Stomach smooth muscle (tissue), 2 donors: ENCODE measurements at regions not wholly inside any gene's neighbourhood (a gene's known extent, or its start where the extent isn't known, plus 50 kb on each side); places are given as distances from the start of the nearest gene placed in this dataset.

Experiments
- H3K27ac ChIP-seq: one replicate; pipeline ENCODE4 v1.7.0; 2013; ENCODE audit warnings: mild to moderate bottlenecking, low read length, inconsistent platforms
- H3K27me3 ChIP-seq, 2 donors: one replicate each; pipeline ENCODE4 v1.7.0; 2013; ENCODE audit warnings: low read length in 2 of 2; ENCODE audit not compliant: insufficient read depth in 2 of 2, control insufficient read depth in 1 of 2
- H3K36me3 ChIP-seq, 2 donors: one replicate each; pipeline ENCODE4 v1.7.0; 2013; ENCODE audit warnings: low read length in 2 of 2; ENCODE audit not compliant: control insufficient read depth in 2 of 2, insufficient read depth in 2 of 2
- H3K4me1 ChIP-seq: one replicate; pipeline ENCODE4 v1.7.0; 2013; ENCODE audit warnings: low read length; ENCODE audit not compliant: control insufficient read depth, insufficient read depth
- H3K4me3 ChIP-seq, 2 donors: one replicate each; pipeline ENCODE4 v1.7.0; 2013; ENCODE audit warnings: low read length in 2 of 2
- H3K9ac ChIP-seq, 2 donors: one replicate each; pipeline ENCODE4 v1.7.0; 2013; ENCODE audit warnings: low read length in 2 of 2, mild to moderate bottlenecking in 1 of 2
- H3K9me3 ChIP-seq, 2 donors: one replicate each; pipeline ENCODE4 v1.7.0; 2013; ENCODE audit warnings: low read length in 2 of 2; ENCODE audit not compliant: control insufficient read depth in 2 of 2
- donor health status: healthy.
- donor health status: Pancreatic carcinoma.

DNA sequence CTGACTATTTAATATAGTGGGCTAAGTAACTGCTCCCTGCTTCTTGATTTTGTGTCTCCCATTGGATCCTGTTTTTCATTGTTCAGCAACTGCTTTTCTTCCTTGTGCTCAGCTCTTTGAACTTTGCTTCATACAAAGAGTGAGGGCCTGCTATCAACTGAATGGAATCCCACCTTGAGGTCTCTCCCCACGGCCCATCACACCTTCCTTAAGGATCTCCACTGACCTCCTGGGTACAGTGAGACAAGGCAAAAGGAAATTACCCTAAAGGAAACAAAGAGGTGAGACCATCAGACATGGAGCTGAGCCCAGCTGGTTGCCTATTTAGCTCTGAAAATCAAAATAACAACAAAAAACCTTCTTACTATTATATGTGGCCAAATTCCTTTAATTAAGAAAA is 91.3 kb upstream of the RPL34 start:
- Histone ChIP-seq H3K9ac (no peak overlapping the region), H3K27me3 (no peaks in the 10 kb centered on the region)

GRCh38 chr4:108527723-108528122 is 92.7 kb upstream of the RPL34 start:
- Histone ChIP-seq H3K4me3 (no peak overlapping the region), H3K36me3 (no peaks in the 10 kb centered on the region), H3K27me3 (no peaks in the 10 kb centered on the region), H3K9ac (no peak overlapping the region), H3K27ac (no peak overlapping the region), H3K9me3 (no peaks in the 10 kb centered on the region), H3K4me1 (no peaks in the 10 kb centered on the region)

More for the DNA sequence above, 91.3 kb upstream of the RPL34 start:
- no peak overlapping the region for H3K4me3 ChIP-seq
- H3K27ac ChIP-seq = no peak overlapping the region
- no peaks in the 10 kb centered on the region for H3K9me3 ChIP-seq
- no peaks in the 10 kb centered on the region for H3K36me3 ChIP-seq
- H3K4me1 ChIP-seq = no peaks in the 10 kb centered on the region

- no peaks in the 10 kb centered on the region for H3K27me3 ChIP-seq
- no peaks in the 10 kb centered on the region for H3K36me3 ChIP-seq
- H3K4me1 ChIP-seq = no peaks in the 10 kb centered on the region
- no peak overlapping the region for H3K4me3 ChIP-seq
- no peak overlapping the region for H3K27ac ChIP-seq
- H3K9me3 ChIP-seq = no peaks in the 10 kb centered on the region
- H3K9ac ChIP-seq = no peak overlapping the region
Observed at GRCh38 chr4:108520807-108521206, 99.6 kb upstream of the RPL34 start.

GRCh38 chr4:108519911-108520601 is 100.3 kb upstream of the RPL34 start:
- Histone ChIP-seq H3K36me3 (no peaks in the 10 kb centered on the region), H3K27me3 (peaks cover 0 to 4% of the 10 kb centered on the region in 2 donors), H3K9ac (no peak overlapping the region), H3K9me3 (no peaks in the 10 kb centered on the region), H3K4me1 (no peaks in the 10 kb centered on the region), H3K27ac (no peak overlapping the region), H3K4me3 (no peak overlapping the region)

DNA sequence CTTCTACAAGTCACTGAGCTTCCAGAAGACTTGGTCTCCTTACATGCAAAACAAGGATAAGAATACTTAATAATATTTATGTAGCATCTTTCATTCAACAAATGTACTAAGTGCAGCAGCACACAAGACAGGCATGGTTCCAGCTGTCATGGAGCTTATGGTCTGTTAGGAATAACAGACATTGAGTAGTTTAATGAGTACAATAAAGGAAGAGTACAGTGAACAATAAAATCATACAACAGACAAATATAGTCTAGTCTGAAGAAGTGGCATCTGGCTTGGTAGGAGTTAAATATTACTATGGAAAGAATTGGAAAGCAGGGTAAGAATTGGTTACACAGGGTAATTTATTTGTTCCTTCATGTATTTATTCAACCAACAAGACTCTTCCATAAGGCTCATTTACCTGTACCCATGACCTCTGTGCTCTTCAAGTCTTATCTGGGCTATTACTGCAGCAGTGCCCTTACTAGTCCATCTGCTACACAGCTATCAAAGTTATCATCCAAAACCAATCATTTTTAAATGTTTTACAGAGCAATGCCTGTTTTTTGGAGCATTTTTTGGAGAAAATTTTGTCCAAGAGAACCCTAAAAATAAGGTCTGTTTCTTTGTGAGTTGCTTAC is 101.1 kb upstream of the RPL34 start:
- Histone ChIP-seq H3K27me3 (peaks cover 0 to 4% of the 10 kb centered on the region in 2 donors), H3K4me1 (no peaks in the 10 kb centered on the region), H3K4me3 (no peak overlapping the region), H3K27ac (no peak overlapping the region), H3K36me3 (no peaks in the 10 kb centered on the region), H3K9me3 (no peaks in the 10 kb centered on the region), H3K9ac (no peak overlapping the region)

DNA sequence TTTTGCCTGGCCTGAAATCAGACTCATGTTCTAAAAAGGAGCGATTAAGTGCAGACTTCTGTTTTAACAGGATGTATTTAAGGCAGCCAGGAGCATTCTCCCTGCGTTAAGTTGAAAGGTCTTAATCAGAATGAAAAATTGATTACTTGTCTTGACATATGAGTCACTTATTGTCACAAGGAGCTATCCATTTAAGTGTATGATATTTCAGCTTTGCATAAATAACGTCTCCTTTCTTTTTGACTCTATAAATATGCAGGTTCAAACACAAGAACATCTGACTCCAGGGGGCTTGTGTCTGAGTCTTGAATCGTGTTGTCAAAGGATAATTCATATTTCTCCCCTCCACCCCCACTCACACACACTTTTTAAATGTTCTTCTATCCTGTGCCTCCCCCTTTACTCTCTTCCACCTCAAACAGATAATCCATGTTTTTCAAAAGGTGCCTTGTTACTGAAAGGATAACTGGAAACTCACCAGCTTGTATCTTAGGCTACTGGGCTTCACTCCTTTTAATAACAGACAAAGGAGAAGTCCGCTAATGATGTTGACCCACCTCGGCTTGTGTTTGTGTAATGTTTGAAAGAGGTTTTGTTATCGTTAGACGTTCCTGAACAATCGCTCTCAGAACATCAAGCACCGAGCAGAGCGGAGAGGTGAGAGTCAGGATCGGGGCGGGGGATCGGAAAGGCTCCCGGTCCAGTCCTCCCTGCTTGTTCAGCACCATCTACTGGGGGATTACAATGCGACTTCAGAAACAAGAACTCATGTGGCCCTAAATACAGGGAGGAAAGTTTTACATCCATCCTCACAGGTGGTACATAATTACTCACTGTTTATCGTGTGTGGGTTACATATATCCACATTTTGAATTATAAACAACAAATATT is 107.5 kb upstream of the RPL34 start:
- Histone ChIP-seq H3K4me1 (no peaks in the 10 kb centered on the region), H3K9ac (no peak overlapping the region)

DNA sequence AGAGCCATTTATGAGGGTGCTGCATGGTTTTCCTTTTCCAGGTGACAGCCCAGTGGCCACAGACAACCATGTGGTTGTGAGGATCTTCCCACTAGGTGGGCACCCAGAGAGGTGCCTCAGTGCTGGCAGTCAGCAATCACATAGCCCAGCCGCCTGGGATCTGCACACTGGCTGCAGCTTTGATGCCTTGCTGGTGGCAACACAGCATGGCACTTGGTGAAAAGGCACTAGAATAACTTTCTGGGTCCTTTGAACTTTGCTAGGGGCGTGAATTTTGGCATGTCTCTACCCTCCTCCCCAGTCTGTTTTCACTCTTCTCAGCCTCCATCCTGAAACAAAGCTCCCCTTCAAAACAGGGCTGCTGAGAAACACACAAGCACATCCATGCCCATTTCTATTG is 108.8 kb upstream of the RPL34 start:
- H3K9me3 ChIP-seq = no peaks in the 10 kb centered on the region
- H3K9ac ChIP-seq = no peak overlapping the region
- H3K4me3 ChIP-seq = no peak overlapping the region
- no peak overlapping the region for H3K27ac ChIP-seq
- H3K27me3 ChIP-seq = peaks cover 2 to 4% of the 10 kb centered on the region in 2 donors
- H3K4me1 ChIP-seq = no peaks in the 10 kb centered on the region
- no peaks in the 10 kb centered on the region for H3K36me3 ChIP-seq

More for the DNA sequence above, 107.5 kb upstream of the RPL34 start:
- peaks cover 2 to 4% of the 10 kb centered on the region in 2 donors for H3K27me3 ChIP-seq
- no peak overlapping the region for H3K4me3 ChIP-seq
- no peaks in the 10 kb centered on the region for H3K36me3 ChIP-seq
- no peak overlapping the region for H3K27ac ChIP-seq
- H3K9me3 ChIP-seq = no peaks in the 10 kb centered on the region

- H3K4me3 ChIP-seq = no peak overlapping the region
- no peaks in the 10 kb centered on the region for H3K4me1 ChIP-seq
- no peak overlapping the region for H3K9ac ChIP-seq
- no peak overlapping the region for H3K27ac ChIP-seq
- H3K27me3 ChIP-seq = no peaks in the 10 kb centered on the region
- H3K36me3 ChIP-seq = no peaks in the 10 kb centered on the region
- peaks cover 0 to 2% of the 10 kb centered on the region in 2 donors for H3K9me3 ChIP-seq
Observed at GRCh38 chr4:108502356-108502755, 118.0 kb upstream of the RPL34 start.

DNA sequence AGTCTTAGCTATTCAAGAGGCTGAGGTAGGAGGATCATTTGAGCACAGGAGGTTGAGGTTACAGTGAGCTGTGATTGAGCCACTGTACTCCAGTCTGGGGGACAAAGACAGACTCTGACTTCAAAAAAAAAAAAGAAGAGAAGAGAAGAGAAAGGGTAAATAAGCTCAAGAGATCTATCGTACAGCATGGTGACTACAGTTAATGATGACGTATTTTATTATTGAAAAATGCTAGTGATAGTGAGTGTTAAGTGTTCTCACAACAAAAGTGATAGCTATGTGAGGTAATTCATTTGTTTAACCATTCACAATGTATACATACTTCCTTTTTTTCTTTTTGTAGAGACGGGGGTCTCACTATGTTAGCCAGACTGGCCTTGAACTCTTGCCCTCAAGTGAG is 121.5 kb upstream of the RPL34 start:
- no peak overlapping the region for H3K27ac ChIP-seq
- H3K9me3 ChIP-seq = peaks cover 0 to 2% of the 10 kb centered on the region in 2 donors
- H3K27me3 ChIP-seq = no peaks in the 10 kb centered on the region

DNA sequence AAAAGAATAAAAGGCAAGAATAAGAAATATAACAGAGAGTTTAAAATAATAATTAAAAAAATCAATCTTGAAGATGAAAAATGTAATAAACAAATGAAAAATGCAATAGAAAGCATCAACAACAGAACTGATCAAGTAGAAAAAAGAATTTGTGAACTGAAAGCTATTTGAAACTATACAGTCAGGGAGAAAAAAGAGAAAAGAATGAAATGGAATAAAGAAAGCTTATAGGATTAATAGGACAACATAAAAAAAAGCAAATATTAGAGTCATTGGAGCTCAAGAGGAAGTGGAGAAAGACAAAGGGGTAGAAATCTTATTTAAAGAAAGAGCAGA is 126.8 kb upstream of the RPL34 start:
- Histone ChIP-seq H3K27ac (no peak overlapping the region), H3K9ac (no peak overlapping the region), H3K4me1 (no peaks in the 10 kb centered on the region), H3K27me3 (no peaks in the 10 kb centered on the region), H3K9me3 (peaks cover 4 to 8% of the 10 kb centered on the region in 2 donors), H3K36me3 (no peaks in the 10 kb centered on the region), H3K4me3 (no peak overlapping the region)

More for the DNA sequence above, 121.5 kb upstream of the RPL34 start:
- Histone ChIP-seq H3K4me1 (no peaks in the 10 kb centered on the region), H3K4me3 (no peak overlapping the region), H3K9ac (no peak overlapping the region), H3K36me3 (no peaks in the 10 kb centered on the region)
